ENCODE measurements at regions not wholly inside any gene's neighbourhood (a gene's known extent, or its start where the extent isn't known, plus 50 kb on each side); places are given as distances from the start of the nearest gene placed in this dataset.

- intact Hi-C loops (cut with DNase I), result no loop called here
- no peak overlapping the region for H3K4me3 ChIP-seq
- H3K27ac ChIP-seq, result no peak overlapping the region
- no peaks in the 10 kb centered on the region for H3K36me3 ChIP-seq
- H3K27me3 ChIP-seq, result no peaks in the 10 kb centered on the region
- ATAC-seq (peak in 2 of 8 donors; percentile 68 to 71), DNase-seq (no peak)
- WGBS, 2 donors, result 85 to 88% methylated on average over 18 of the region's 18 CpGs
- TF ChIP-seq, protein P1, sequence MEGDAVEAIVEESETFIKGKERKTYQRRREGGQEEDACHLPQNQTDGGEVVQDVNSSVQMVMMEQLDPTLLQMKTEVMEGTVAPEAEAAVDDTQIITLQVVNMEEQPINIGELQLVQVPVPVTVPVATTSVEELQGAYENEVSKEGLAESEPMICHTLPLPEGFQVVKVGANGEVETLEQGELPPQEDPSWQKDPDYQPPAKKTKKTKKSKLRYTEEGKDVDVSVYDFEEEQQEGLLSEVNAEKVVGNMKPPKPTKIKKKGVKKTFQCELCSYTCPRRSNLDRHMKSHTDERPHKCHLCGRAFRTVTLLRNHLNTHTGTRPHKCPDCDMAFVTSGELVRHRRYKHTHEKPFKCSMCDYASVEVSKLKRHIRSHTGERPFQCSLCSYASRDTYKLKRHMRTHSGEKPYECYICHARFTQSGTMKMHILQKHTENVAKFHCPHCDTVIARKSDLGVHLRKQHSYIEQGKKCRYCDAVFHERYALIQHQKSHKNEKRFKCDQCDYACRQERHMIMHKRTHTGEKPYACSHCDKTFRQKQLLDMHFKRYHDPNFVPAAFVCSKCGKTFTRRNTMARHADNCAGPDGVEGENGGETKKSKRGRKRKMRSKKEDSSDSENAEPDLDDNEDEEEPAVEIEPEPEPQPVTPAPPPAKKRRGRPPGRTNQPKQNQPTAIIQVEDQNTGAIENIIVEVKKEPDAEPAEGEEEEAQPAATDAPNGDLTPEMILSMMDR (IDR thresholded peaks at IDR 0.05), result no peak
- peaks cover 0 to 5% (median 0%) of the 10 kb centered on the region in 9 donors for H3K4me1 ChIP-seq
- no peaks in the 10 kb centered on the region for H3K9me3 ChIP-seq
Observed at GRCh38 chr18:11377766-11378540, 228.6 kb upstream of the PIEZO2 start.

DNA sequence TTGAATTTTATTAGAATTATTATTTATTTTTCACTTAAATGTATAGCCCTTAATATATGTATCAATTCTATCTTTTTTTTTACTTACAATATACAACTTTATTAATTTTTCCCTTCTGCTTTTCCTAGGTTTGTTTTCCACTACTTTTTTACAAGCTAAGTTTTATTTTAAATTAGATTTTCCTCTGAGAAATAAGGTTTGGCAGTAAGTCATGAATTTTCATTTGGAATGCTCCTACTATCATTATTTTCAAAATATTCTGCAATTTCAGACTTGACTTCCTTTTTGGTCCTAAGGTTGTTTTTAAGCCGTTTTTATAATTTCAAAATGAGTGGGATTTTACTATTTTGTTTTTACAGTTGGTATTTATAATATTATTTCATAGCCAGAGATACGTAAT, 222.8 kb upstream of the PIEZO2 start:
- Histone ChIP-seq H3K4me1 (peaks cover 0 to 4% (median 0%) of the 10 kb centered on the region in 9 donors), H3K4me3 (no peak overlapping the region), H3K9me3 (no peaks in the 10 kb centered on the region), H3K27me3 (no peaks in the 10 kb centered on the region), H3K36me3 (no peaks in the 10 kb centered on the region), H3K27ac (no peak overlapping the region)
- ATAC-seq (no peak), DNase-seq (no peak)
- intact Hi-C loops (cut with DNase I), result no loop called here
- WGBS, 2 donors, result 67 to 74% methylated on average over 2 of the region's 2 CpGs
- TF ChIP-seq, protein P1 (IDR thresholded peaks at IDR 0.05), result no peak

DNA sequence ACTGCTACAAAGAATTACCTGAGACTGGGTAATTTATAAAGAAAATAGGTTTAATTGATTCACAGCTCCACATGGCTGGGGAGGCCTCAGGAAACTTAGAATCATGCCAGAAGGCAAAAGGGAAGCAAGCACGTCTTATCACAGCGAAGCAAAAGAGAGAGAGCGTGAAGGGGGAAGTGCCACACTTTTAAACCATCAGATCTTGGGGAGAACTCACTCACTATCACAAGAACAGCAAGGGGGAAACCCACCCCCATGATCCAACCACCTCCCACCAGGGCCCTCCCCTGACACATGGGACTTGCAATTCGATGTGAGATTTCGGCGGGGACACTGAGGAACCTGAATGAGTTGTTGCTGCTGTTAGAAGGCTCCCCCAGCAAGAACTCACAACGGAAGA, 220.2 kb upstream of the PIEZO2 start:
- Histone ChIP-seq H3K27me3 (no peaks in the 10 kb centered on the region), H3K36me3 (no peaks in the 10 kb centered on the region), H3K4me1 (peaks cover 0 to 18% (median 7%) of the 10 kb centered on the region in 9 donors), H3K4me3 (no peak overlapping the region), H3K9me3 (no peaks in the 10 kb centered on the region), H3K27ac (no peak overlapping the region)
- ATAC-seq (no peak), DNase-seq (no peak)
- WGBS, 2 donors, result 59 to 68% methylated on average over 7 of the region's 7 CpGs
- TF ChIP-seq, protein P1 (IDR thresholded peaks at IDR 0.05), result no peak
- intact Hi-C loops (cut with DNase I), result loop anchor here in 1 of 10 donors (2.0 kb wide), 1 partner anchor 67 kb away; no protein-coding TSS in a partner anchor

- ATAC-seq, result no peak
- intact Hi-C loops (cut with DNase I), result loop anchor here in 1 of 10 donors (2.0 kb wide), 1 partner anchor 69 kb away; no protein-coding TSS in a partner anchor
- 88 to 96% methylated on average over 4 of the region's 4 CpGs for WGBS, 2 donors
Observed at GRCh38 chr18:11368020-11368419, 218.7 kb upstream of the PIEZO2 start.

More at GRCh38 chr18:11368020-11368419, 218.7 kb upstream of the PIEZO2 start:
- Histone ChIP-seq H3K27ac (no peak overlapping the region), H3K4me3 (no peak overlapping the region), H3K9me3 (no peaks in the 10 kb centered on the region), H3K36me3 (no peaks in the 10 kb centered on the region), H3K4me1 (peaks cover 0 to 18% (median 7%) of the 10 kb centered on the region in 9 donors), H3K27me3 (no peaks in the 10 kb centered on the region)
- no peak for DNase-seq
- TF ChIP-seq, protein P1 (IDR thresholded peaks at IDR 0.05), result no peak

All from heart right ventricle (tissue), 16 donors.